ENCODE measurements at regions not wholly inside any gene's neighbourhood (a gene's known extent, or its start where the extent isn't known, plus 50 kb on each side); places are given as distances from the start of the nearest gene placed in this dataset.

DNA sequence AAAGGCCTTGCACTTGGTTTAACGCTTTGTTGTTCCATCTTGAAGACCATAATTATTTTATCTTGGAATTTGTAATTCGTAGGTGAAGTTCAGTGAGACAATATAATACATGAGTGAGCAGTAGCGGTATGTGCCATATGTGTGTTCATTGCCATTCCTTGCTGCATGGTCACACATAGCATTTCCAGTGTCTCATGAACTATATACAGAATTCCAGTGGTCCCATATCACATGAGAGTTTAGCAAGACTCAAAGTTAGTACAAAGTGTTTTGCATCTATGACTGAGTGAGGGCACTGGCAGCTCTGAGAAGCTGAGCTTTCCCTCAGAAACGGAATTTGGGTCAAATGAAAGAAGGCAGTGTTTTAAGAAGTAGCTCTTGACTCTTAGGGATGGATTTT lies 359.8 kb downstream of the FOXG1 start:
- Histone ChIP-seq H3K27me3 (ENCODE audit: insufficient read depth in 3 of 3, low read length in 2 of 3) (peaks cover 0 to 2% (median 0%) of the 10 kb centered on the region in 3 donors), H3K4me3 (no peak overlapping the region), H3K27ac (no peak overlapping the region), H3K9me3 (peaks cover 6% of the 10 kb centered on the region), H3K4me1 (no peaks in the 10 kb centered on the region), H3K36me3 (ENCODE audit: insufficient read depth in 1 of 2, low read depth in 1 of 2) (no peaks in the 10 kb centered on the region)
- ATAC-seq (no peak), DNase-seq (no peak)
- TF ChIP-seq CTCF (IDR thresholded peaks at IDR 0.05) = no peak
- intact Hi-C loops (cut with DNase I) = no loop called here
- 75 to 83% (median 79%) methylated on average over 4 of the region's 4 CpGs for WGBS, 3 donors

GRCh38 chr14:29126865-29127264 lies 360.3 kb downstream of the FOXG1 start:
- DNase-seq (no peak), ATAC-seq (no peak)
- TF ChIP-seq CTCF (IDR thresholded peaks at IDR 0.05) = no peak
- Histone ChIP-seq H3K4me3 (no peak overlapping the region), H3K27ac (no peak overlapping the region), H3K4me1 (no peaks in the 10 kb centered on the region), H3K27me3 (ENCODE audit: insufficient read depth in 3 of 3, low read length in 2 of 3) (peaks cover 0 to 2% (median 0%) of the 10 kb centered on the region in 3 donors), H3K36me3 (ENCODE audit: insufficient read depth in 1 of 2, low read depth in 1 of 2) (no peaks in the 10 kb centered on the region), H3K9me3 (peaks cover 2% of the 10 kb centered on the region)
- intact Hi-C loops (cut with DNase I) = no loop called here
- WGBS, 3 donors = 80 to 86% (median 86%) methylated on average over 2 of the region's 2 CpGs

DNA sequence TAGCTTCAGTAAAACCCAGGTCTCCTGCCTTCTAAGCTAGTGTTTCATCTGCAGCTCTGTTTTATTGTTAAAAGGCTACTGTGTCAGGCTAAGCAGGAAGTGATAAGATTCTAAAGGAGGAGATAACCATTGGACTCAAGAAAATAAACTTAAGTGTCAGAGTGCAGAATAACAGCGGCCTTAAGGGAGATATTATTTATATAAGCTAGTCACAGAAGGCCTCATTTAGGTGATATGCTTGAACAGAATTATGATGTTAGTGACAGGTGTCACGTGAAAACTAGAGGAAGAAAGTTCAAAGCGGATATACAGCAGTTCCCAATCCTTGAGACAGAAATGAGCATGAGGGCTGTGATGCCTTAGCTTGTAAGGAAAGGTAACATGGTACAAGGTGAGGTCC lies 373.4 kb downstream of the FOXG1 start:
- no peaks in the 10 kb centered on the region for H3K36me3 ChIP-seq (ENCODE audit: insufficient read depth in 1 of 2, low read depth in 1 of 2)
- no peak for DNase-seq
- no peak overlapping the region for H3K27ac ChIP-seq
- no peak for TF ChIP-seq CTCF (IDR thresholded peaks at IDR 0.05)
- H3K4me3 ChIP-seq = no peak overlapping the region
- intact Hi-C loops (cut with DNase I) = no loop called here
- 60 to 68% (median 60%) methylated on average over 3 of the region's 3 CpGs for WGBS, 3 donors
- ATAC-seq = no peak
- no peaks in the 10 kb centered on the region for H3K27me3 ChIP-seq (ENCODE audit: insufficient read depth in 3 of 3, low read length in 2 of 3)
- no peaks in the 10 kb centered on the region for H3K4me1 ChIP-seq
- no peaks in the 10 kb centered on the region for H3K9me3 ChIP-seq

- Histone ChIP-seq H3K27me3 (ENCODE audit: insufficient read depth in 3 of 3, low read length in 2 of 3) (no peaks in the 10 kb centered on the region), H3K36me3 (ENCODE audit: insufficient read depth in 1 of 2, low read depth in 1 of 2) (no peaks in the 10 kb centered on the region), H3K27ac (no peak overlapping the region), H3K4me1 (no peaks in the 10 kb centered on the region), H3K4me3 (no peak overlapping the region), H3K9me3 (no peaks in the 10 kb centered on the region)
- no peak for DNase-seq
- TF ChIP-seq CTCF (IDR thresholded peaks at IDR 0.05) = no peak
- intact Hi-C loops (cut with DNase I) = no loop called here
- WGBS, 3 donors = 49 to 59% (median 52%) methylated on average over 2 of the region's 2 CpGs
- ATAC-seq = no peak
These were observed 378.0 kb downstream of the FOXG1 start for GRCh38 chr14:29144621-29145020.

- Histone ChIP-seq H3K9me3 (no peaks in the 10 kb centered on the region), H3K4me1 (no peaks in the 10 kb centered on the region), H3K36me3 (ENCODE audit: insufficient read depth in 1 of 2, low read depth in 1 of 2) (no peaks in the 10 kb centered on the region), H3K4me3 (no peak overlapping the region), H3K27me3 (ENCODE audit: insufficient read depth in 3 of 3, low read length in 2 of 3) (no peaks in the 10 kb centered on the region), H3K27ac (no peak overlapping the region)
- intact Hi-C loops (cut with DNase I) = no loop called here
- WGBS, 3 donors = 72 to 85% (median 76%) methylated on average over 2 of the region's 2 CpGs
- DNase-seq = no peak
- TF ChIP-seq CTCF (IDR thresholded peaks at IDR 0.05) = no peak
- no peak for ATAC-seq
These were observed 381.6 kb downstream of the FOXG1 start for GRCh38 chr14:29148221-29148620.

Data from psoas muscle (tissue), 7 donors.